ENCODE measurements at regions not wholly inside any gene's neighbourhood (a gene's known extent, or its start where the extent isn't known, plus 50 kb on each side); places are given as distances from the start of the nearest gene placed in this dataset.

DNA sequence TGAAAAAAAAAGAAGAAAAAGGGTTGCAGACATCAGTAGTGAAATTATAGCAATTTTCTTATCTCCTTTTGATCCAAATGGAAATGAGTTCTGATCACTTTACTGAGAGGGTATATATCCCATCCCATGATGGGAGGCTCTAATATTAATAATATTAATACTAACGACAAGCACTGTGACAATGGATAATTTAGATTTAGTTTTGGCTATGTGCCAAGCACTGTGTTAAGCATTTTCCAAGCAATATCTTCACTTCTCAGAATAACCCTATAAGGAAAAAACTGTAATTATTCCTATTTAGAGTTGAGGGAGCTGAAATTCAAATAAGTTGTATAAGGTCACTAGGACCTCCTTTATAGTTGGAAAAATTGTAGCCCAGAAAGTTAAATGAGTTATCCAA is 58.4 kb upstream of the ASTN2 start:
- TF ChIP-seq CREB1 (IDR thresholded peaks at IDR 0.05) (no peak), RFX5 (IDR thresholded peaks at IDR 0.05; ENCODE audit: borderline replicate concordance, low read depth, low read length) (no peak), SIX5 (IDR thresholded peaks at IDR 0.05; ENCODE audit: low read depth, low read length) (no peak), CHD2 (IDR thresholded peaks at IDR 0.05; ENCODE audit: low read length) (no peak), ZNF274 (IDR thresholded peaks at IDR 0.05; ENCODE audit: borderline replicate concordance, extremely low read depth, low read length) (no peak), SRF (IDR thresholded peaks at IDR 0.05; ENCODE audit: low read depth, low read length) (no peak), JUN (IDR thresholded peaks at IDR 0.05; ENCODE audit: low read depth, low read length) (no peak), SUZ12 (IDR thresholded peaks at IDR 0.05; ENCODE audit: low read length) (no peak), POLR2A (IDR thresholded peaks at IDR 0.05; ENCODE audit: control extremely low read depth in 1 of 2, low read depth in 2 of 2, low read length in 2 of 2) (no peak), EZH2 (IDR thresholded peaks at IDR 0.05; ENCODE audit: low read depth, low read length, severe bottlenecking) (no peak)
- TF ChIP-seq, protein P1, sequence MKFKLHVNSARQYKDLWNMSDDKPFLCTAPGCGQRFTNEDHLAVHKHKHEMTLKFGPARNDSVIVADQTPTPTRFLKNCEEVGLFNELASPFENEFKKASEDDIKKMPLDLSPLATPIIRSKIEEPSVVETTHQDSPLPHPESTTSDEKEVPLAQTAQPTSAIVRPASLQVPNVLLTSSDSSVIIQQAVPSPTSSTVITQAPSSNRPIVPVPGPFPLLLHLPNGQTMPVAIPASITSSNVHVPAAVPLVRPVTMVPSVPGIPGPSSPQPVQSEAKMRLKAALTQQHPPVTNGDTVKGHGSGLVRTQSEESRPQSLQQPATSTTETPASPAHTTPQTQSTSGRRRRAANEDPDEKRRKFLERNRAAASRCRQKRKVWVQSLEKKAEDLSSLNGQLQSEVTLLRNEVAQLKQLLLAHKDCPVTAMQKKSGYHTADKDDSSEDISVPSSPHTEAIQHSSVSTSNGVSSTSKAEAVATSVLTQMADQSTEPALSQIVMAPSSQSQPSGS (IDR thresholded peaks at IDR 0.05; ENCODE audit: low read length), result no peak
- TF ChIP-seq, protein P2, sequence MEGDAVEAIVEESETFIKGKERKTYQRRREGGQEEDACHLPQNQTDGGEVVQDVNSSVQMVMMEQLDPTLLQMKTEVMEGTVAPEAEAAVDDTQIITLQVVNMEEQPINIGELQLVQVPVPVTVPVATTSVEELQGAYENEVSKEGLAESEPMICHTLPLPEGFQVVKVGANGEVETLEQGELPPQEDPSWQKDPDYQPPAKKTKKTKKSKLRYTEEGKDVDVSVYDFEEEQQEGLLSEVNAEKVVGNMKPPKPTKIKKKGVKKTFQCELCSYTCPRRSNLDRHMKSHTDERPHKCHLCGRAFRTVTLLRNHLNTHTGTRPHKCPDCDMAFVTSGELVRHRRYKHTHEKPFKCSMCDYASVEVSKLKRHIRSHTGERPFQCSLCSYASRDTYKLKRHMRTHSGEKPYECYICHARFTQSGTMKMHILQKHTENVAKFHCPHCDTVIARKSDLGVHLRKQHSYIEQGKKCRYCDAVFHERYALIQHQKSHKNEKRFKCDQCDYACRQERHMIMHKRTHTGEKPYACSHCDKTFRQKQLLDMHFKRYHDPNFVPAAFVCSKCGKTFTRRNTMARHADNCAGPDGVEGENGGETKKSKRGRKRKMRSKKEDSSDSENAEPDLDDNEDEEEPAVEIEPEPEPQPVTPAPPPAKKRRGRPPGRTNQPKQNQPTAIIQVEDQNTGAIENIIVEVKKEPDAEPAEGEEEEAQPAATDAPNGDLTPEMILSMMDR (IDR thresholded peaks at IDR 0.05; ENCODE audit: control extremely low read depth in 1 of 3, insufficient read depth in 1 of 3, low read depth in 1 of 3, low read length in 3 of 3), result no peak
- TF ChIP-seq, protein P3, sequence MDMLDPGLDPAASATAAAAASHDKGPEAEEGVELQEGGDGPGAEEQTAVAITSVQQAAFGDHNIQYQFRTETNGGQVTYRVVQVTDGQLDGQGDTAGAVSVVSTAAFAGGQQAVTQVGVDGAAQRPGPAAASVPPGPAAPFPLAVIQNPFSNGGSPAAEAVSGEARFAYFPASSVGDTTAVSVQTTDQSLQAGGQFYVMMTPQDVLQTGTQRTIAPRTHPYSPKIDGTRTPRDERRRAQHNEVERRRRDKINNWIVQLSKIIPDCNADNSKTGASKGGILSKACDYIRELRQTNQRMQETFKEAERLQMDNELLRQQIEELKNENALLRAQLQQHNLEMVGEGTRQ (IDR thresholded peaks at IDR 0.05; ENCODE audit: low read length), result no peak
